Endothelial cell (in vitro differentiated cells): ENCODE measurements at regions not wholly inside any gene's neighbourhood (a gene's known extent, or its start where the extent isn't known, plus 50 kb on each side); places are given as distances from the start of the nearest gene placed in this dataset.
"Not testable (repeated sequence)": the region's sequence is repeated elsewhere in the genome, so short reads cannot be mapped to it uniquely, and the experiment has no call there.

Experiments used
- DNase-seq: peaks from one replicate; pipeline ENCODE4 v3.0.0; 2021; ENCODE audit warnings: low spot score
- H3K27ac Mint-ChIP-seq: one replicate; pipeline ENCODE4 v1.8.0; 2021; ENCODE audit warnings: mixed read lengths, inconsistent platforms; ENCODE audit not compliant: unreplicated experiment
- H3K27me3 Mint-ChIP-seq: one replicate; pipeline ENCODE4 v1.8.0; 2021; ENCODE audit warnings: mild to moderate bottlenecking, moderate library complexity, mixed read lengths, inconsistent platforms; ENCODE audit not compliant: unreplicated experiment
- H3K36me3 Mint-ChIP-seq: one replicate; pipeline ENCODE4 v1.8.0; 2021; ENCODE audit warnings: mild to moderate bottlenecking, low read depth, mixed read lengths, inconsistent platforms; ENCODE audit not compliant: unreplicated experiment
- H3K4me1 Mint-ChIP-seq: one replicate; pipeline ENCODE4 v1.8.0; 2021; ENCODE audit warnings: mild to moderate bottlenecking, mixed read lengths, inconsistent platforms; ENCODE audit not compliant: unreplicated experiment
- H3K4me3 Mint-ChIP-seq: one replicate; pipeline ENCODE4 v1.8.0; 2021; ENCODE audit warnings: mild to moderate bottlenecking, mixed read lengths, inconsistent platforms; ENCODE audit not compliant: unreplicated experiment
- H3K9me3 Mint-ChIP-seq: one replicate; pipeline ENCODE4 v1.8.0; 2021; ENCODE audit warnings: mixed read lengths, inconsistent platforms; ENCODE audit not compliant: unreplicated experiment
- CTCF ChIP-seq: fragments of 200-600 bp; sonication (generic); IDR thresholded peaks from one replicate; pipeline ENCODE4 v1.5.0; 2021; ENCODE audit warnings: antibody characterized with exemption; ENCODE audit not compliant: unreplicated experiment

- no peak overlapping the region for H3K27ac Mint-ChIP-seq
- DNase-seq: no peak
- H3K27me3 Mint-ChIP-seq: no peaks in the 10 kb centered on the region
- no peaks in the 10 kb centered on the region for H3K4me1 Mint-ChIP-seq
- H3K36me3 Mint-ChIP-seq: no peaks in the 10 kb centered on the region
- no peak for TF ChIP-seq CTCF
- H3K9me3 Mint-ChIP-seq: no peaks in the 10 kb centered on the region
- no peak overlapping the region for H3K4me3 Mint-ChIP-seq
Observed at GRCh38 chr13:76668716-76669115, 217.5 kb downstream of the KCTD12 start.

- DNase-seq: no peak
- Mint-ChIP-seq H3K36me3 (no peaks in the 10 kb centered on the region), H3K4me3 (no peak overlapping the region), H3K27me3 (no peaks in the 10 kb centered on the region), H3K9me3 (no peaks in the 10 kb centered on the region), H3K4me1 (peaks cover under 1% of the 10 kb centered on the region), H3K27ac (no peak overlapping the region)
- TF ChIP-seq CTCF: no peak
Observed at GRCh38 chr13:76668141-76668540, 218.1 kb downstream of the KCTD12 start.

GRCh38 chr13:76667551-76667950 lies 218.7 kb downstream of the KCTD12 start:
- H3K36me3 Mint-ChIP-seq: no peaks in the 10 kb centered on the region
- no peak for DNase-seq
- H3K4me3 Mint-ChIP-seq: no peak overlapping the region
- no peak for TF ChIP-seq CTCF
- H3K27me3 Mint-ChIP-seq: no peaks in the 10 kb centered on the region
- no peaks in the 10 kb centered on the region for H3K9me3 Mint-ChIP-seq
- H3K4me1 Mint-ChIP-seq: peaks cover 2% of the 10 kb centered on the region
- no peak overlapping the region for H3K27ac Mint-ChIP-seq

- Mint-ChIP-seq H3K36me3 (no peaks in the 10 kb centered on the region), H3K4me1 (peaks cover 2% of the 10 kb centered on the region), H3K4me3 (no peak overlapping the region), H3K9me3 (no peaks in the 10 kb centered on the region), H3K27me3 (no peaks in the 10 kb centered on the region), H3K27ac (no peak overlapping the region)
- TF ChIP-seq CTCF: no peak
- DNase-seq: no peak
Observed at GRCh38 chr13:76663592-76664335, 222.4 kb downstream of the KCTD12 start.

- not testable (repeated sequence) for H3K27ac Mint-ChIP-seq, H3K4me3 Mint-ChIP-seq, H3K36me3 Mint-ChIP-seq, H3K4me1 Mint-ChIP-seq, H3K9me3 Mint-ChIP-seq, H3K27me3 Mint-ChIP-seq, DNase-seq
Observed at GRCh38 chr13:76659074-76659473, 227.1 kb downstream of the KCTD12 start.
